HG03196 (cell line): ENCODE measurements at regions not wholly inside any gene's neighbourhood (a gene's known extent, or its start where the extent isn't known, plus 50 kb on each side); places are given as distances from the start of the nearest gene placed in this dataset.

Source experiments
- ATAC-seq: cut with Tn5 transposase; IDR thresholded peaks from one replicate; pipeline ENCODE4 v1.9.1; 2021; ENCODE audit not compliant: unreplicated experiment

DNA sequence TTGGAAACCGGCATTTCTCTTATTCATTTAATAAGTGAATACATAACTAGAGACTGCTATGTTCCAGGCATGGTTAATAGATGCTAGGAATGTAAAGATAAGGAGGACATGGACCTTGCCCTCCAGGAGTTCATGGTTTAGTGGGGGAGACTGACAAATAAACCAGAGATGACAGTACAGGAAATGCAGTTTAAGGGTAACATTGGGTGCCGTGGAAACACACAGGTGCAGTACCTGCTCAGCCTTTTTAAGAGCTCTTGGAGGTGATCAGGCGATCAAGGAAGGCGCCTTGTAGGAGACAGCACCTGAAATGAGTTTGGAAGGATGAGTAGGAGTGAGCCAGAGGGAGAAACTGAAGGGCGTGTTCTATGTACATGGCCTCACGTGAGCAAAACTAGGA is 145.8 kb downstream of the AASDH start:
- no peak for ATAC-seq

DNA sequence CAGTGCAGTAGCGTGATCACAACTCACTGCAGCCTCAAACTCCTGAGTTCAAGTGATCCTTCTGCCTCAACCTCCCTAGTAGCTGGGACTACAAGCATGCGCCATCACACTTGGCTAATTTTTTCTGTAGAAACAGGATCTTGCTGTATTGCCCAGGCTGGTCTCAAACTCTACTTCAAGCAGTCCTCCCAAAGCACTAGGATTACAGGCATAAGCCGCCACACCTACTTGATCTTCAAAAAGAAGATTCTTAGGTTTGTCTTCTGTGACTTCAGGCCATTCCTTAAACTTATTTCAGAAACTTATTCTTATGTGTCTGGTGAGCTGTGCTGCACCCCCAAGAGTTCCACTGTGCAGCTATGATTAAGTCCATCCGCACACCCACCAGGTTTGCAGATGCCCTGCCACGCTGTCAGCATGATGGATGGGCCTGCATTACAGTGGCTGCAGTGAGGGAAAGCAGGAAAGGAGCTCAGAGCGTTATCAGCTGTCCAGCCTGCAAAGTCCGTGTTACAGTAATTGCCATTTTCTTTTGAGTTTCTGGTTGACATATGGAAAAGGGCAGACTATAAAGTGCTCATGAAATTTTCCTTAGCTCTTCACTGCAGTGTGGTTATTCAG is 146.6 kb downstream of the AASDH start:
- no peak for ATAC-seq

DNA sequence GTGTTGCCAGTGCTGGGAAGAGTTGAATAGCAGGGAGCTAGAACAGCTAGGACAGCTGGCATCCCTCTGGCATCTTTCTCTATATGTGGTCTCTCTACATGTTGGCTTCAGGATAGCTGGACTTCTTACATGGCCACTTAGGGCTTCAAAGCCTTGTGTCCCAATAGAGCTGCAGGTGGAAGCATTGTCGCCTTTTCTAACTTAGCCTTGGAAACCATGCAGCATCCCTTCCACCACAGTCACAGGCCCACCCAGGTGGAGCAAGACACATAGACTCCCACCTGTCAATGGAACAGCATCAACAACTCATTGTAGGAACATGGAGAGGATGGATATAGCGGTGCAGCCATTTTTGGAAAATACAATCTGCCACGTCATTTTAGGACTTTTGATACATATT is 149.0 kb downstream of the AASDH start:
- ATAC-seq = no peak

DNA sequence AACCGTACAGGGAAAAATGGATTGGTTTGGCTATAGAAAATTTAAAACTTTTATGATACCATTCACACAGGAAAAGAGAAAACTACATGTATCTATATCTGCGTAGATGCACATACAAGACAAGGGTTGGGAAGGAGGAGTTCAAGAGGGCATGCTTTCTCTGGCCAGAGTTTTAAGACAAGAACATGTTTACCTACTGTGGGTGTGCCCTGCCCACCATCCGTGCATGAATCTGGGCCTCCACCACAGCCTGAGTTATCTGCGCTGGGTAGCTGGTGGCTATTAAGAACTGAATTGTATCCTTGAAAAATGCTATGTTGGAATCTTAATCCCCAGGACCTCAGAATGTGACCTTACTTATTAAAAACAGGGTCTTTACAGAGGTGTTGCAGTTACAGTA is 151.6 kb downstream of the AASDH start:
- no peak for ATAC-seq

DNA sequence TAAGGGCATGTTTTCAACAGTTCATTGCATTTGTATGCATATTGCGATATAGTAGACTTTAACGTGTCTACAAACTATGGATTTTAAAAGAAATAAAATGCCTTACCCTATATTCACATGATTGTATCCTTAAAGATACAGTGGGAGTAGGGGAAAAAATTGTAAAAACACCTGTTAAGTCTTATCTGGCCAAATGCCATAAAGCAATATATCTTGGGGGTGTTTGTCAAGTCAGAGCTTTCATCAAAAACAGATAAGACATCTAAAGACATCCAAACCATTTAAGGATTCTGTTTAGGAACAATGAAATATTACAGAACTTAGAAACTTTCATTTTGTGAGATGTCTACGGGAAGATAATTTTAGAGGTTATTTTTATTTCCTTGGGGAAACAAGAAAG is 152.3 kb downstream of the AASDH start:
- ATAC-seq = no peak

DNA sequence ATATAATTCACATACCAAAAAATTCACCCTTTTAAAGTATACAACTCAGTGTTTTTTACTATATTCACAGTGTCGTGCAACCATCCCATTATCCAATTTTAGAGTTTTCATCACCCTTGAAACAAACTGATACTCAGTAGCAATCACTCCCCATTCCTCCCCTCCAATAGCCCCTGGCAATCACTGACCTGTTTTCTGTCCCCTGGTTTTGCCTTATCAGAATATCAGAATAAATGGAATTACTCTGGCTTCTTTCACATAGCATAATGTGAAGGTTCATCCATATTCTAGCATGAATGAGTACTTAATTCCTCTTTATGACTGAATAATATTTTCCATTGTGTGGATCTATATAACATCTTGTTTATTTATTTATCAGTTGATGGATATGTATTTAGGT is 153.2 kb downstream of the AASDH start:
- ATAC-seq = no peak

DNA sequence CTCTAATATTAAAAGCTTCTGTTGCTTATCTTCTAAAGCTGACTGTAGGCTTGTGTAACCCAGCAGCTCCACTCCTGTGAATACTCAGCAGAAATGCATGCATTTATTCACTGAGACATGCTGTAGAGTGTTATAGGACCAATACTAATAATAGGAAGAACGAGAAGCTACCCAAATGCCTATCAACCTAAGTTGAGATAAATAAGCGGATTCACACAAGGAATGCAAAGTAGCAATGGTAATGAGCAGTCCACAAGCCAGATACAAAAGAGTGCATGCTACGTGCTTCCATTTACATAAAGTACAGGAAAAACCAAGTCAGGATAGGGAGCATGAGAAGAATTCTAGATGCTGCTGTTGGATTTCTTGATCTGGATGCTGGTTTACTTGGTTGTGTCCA is 155.9 kb downstream of the AASDH start:
- ATAC-seq = no peak

DNA sequence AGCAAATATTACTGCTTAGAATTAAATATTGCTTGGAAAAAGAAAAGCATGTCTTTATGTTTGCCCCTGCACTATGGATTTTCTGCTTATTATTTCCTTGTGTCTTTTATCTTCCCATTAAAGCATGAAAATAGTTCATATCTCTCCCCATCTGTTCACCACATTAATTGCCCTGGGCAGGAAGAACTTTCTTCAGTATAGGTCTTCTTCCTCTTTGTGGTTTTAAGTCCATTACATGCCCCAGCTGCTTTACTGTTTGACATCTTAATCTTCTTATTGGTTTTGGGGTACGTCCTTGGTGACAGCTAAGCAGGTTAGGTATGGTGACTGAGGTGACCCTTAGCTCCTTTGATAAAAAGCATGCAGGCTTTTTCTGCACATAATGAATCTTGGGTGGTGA is 157.3 kb downstream of the AASDH start:
- no peak for ATAC-seq

DNA sequence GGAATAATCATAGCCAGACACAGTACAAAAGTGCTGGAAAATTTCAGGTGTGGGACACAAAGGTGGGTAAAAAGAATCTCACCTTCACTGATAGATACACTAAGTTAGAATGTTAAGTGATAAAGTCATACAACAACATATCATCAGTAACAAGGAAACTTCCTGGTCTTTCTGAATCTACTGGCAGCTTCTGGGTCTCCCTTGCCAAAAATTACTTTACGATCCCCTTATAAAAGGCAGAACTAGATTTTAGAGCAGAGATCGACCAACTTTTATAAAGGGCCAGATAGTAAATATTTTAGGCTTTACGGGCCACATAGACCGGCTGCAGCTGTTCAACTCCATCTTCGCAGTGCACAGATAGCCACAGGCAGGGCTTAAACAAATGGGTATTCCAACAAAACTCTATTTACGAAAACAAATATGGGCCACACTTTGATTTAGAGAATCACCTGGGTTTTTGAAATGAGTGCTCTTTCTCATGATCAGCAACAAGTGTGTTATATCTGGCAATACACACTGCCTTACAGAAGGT is 159.9 kb downstream of the AASDH start:
- ATAC-seq = no peak

DNA sequence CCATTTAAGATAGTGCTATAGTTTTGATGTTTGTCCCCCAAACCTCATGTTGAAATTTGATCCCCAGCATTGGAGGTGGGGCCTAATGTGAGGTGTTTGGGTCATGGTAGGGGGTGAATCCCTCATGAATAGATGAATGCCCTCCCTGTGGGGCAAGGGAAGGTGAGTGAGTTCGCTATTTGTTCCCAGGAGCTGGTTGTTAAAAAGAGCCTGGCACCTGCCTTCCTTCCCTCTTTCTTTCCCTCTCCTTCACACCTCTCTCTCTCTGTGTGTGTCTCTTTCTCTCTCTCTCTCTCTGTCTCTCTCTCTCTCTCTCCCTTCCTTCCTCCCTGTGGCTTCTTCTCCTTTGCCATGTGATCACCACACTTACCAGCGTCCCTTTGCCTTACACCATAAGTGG is 160.7 kb downstream of the AASDH start:
- no peak for ATAC-seq

DNA sequence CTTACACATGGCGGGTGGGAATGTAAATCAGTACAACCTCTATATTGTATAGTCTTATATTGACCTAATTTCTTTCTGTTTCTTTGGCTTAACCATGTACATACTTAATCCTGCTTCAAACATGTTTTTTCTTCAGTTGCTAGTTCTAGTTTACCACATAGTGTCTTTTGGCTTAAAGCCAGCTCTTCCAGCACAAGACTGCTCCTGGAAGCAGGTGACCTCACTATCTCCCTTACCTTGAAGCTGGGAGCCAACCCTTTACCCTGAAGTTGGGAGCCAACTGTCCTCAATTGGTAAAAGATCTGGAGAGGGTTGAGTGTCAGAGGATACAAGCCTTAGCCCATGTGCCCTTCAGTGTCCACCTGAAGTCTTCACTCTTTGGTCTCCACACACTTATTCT is 162.7 kb downstream of the AASDH start:
- ATAC-seq = no peak

DNA sequence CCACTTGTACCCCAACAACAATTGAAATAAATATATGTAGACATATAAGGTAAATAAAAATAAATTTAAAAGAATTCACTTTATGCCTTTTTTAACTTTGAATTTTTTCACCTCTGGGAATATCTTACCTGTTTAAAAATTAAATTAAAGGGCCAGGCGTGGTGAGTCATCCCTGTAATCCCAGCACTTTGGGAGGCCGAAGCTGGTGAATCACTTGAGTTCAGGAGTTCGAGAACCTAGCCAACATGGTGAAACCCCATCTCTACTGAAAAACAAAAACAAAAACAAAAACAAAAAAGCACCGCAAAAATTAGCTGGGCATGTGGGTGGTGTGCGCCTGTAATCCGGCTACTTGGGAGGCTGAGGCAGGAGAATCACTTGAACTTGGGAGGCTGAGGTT is 164.8 kb downstream of the AASDH start:
- no peak for ATAC-seq

DNA sequence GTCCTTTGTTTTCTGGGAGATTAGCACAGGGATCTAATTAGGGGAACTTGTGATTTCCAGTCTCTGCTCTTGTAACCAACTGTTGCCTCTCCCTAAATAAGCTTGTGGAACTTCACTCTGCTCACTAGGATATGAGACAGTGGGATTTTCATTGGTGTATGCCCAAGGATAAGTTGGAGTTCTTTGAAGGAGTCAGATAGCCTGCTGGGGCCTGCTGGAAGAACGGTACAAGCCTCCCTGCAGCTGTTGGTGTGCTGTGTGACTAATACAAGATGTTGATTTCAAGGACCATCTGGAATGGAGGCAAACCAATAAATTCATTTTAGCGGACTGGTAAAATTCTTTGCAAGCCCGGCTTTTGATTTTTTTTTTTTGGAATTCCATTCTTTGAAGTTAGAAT is 167.0 kb downstream of the AASDH start:
- ATAC-seq = no peak

DNA sequence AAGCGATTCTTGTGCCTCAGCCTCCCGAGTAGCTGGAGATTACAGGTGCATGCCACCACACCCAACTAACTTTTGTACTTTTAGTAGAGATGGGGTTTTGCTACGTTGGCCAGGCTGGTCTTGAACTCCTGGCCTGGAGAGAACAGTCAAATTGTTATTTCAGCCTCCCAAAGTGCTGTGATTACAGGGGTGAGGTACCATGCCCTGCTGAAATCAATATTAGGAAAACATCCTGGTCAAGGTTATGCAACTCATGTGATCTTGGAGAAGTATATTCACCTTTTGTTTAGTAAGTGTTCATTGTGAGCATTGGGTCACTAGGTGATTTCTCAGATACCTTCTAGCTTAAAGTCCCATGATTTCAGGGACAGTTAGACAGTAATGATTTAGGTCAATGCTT is 167.8 kb downstream of the AASDH start:
- ATAC-seq = no peak

DNA sequence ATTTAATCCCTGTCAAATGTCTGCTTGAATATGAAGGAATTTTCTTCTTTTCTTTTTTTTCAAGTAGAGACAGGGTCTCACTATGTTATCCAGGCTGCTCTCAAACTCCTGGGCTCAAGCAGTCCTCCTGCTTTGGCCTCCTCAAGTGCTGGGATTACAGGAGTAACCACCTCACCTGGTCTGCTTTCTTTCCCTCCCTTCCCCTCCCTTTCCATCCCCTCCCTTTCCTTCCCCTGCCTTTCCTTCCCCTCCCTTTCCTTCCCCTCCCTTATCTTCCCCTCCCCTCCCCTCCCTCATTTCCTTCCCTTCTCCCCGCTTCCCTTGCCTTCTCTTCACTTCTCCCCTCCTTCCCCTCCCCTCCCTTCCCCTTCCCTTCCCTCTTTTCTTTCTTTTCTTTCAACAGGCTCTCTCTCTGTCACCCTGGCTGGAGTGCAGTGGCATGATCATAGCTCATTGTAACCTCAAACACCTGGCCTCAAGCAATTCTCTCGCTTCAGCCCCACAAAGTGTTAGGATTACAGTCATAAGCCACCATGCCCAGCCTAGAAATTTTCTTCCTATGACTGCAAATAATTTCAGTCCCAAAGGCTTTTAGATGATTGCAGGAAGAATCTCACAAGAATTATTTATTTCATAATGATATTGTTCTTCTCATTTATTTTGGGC is 168.9 kb downstream of the AASDH start:
- ATAC-seq = no peak

DNA sequence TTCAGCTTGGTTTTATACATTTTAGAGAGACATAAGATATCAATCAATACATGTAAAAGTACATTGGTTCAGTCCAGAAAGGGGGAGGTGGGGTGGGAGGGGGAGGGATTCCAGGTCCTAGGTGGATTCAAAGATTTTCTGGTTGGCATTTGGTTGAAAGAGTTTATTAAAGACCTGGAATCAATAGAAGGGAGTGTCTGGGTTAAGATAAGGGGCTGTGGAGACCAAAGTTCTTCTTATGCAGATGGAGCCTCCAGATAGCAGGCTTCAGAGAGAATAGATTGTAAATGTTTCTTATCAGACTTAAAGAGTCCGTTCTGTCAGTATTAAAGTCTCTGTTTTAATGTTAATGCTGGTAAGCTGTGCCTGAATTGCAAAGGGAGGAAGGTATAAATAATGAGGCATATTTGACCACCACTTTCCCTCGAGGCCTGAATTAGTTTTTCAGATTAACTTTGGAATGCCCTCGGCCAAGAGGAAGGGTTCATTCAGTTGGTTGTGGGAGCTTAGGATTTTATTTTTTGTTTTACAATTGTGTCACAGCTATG is 169.9 kb downstream of the AASDH start:
- ATAC-seq = no peak

DNA sequence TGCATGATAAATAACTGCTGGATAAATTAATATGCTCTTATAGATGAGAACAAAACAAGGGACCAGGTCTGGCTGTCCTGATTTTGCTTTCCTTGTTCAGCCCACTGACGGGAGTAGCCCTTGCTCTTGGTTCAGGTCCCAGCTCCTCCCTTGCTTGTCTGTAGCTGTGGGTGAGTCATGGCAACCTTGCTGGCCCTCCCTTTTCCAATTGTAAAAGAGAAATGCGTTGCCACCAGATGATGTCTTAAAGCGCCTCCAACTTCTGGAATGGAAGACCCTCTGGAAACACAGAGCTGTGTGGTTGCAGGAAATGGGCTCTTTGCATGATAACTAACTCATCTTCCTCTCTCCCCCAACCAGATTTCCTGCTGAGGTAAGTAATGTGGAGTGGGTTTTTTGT is 171.4 kb downstream of the AASDH start:
- no peak for ATAC-seq

DNA sequence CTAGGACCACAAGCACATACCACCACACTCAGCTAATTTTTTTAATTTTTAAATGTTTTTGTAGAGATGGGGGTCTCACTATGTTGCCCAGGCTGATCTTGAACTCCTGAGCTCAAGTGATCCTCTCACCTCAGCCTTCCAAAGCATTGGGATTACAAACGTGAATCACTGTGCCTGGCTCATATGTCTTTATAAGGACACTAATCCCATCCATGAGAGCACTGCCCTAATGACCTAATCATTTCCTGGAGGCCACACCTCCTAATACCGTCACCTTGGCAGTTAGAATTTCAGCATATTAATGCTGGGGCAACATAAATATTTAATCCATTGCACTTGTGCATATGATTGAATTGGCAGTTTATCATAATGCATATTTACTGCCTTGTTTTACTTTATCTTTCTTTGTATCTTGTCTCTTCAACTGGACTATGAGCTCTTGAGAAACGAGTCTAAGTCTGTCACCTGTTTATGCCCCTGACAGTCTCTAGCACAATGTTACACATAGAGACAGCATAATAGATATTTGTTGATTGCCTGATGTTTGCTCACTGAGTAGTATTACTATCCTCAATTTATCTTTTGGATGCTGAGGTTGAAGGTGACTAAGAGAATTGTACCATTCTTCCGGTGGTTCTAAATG is 172.0 kb downstream of the AASDH start:
- ATAC-seq = no peak

DNA sequence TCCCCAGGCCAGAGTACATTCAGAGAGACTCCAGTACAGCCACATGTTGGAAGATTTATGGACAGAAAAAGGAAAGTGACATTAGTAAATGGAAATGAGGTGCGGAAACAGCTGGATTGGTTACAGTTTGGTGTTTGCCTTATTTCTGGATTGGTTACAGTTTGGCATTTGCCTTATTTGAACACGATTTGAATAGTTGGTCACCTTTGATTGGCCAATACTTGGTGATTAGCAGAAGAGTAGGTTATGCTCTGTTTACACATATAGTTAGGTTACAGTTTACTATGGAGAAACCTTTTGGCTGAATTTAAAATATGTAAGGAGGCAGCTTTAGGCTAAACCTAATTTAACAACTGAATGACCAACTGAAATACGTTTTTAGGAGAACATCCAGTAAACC is 173.7 kb downstream of the AASDH start:
- ATAC-seq = no peak

DNA sequence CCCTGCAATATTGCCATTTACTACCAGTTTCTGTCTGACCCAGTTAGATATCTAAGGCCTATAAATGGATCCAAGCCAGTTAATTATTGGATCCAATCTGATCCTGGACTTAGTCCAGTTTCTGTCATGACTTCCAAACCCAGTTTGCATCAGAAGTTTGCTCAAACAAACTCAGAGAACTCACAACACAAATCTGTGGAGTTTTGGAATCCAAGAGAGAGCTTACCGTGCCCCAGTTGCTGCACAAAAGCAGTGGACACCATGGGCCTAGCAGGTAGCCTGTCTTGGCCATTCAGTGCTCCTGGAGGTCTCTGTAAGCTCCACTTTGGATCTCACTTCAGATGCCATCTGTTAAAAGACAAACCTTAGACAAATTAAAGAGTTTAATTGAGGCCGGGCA is 174.5 kb downstream of the AASDH start:
- ATAC-seq = no peak

DNA sequence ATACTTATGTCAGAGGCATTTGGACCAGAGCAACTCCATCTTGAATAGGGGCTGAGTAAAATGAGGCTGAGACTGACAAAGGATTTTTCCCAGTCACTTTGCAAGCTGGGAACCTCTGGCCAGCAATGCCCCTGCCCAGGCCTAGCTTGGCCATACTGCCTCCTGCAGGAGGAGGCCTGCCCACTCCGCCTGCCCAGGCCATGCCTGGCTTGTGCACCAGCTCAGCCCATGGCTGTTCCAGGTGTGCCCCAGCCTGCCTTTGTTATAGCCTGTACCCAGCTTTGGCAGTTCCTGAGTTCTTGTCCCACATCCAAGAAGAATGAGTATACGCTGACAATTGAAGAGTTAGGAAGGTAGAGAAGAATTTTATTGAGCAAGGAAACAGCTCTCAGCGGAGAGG is 176.1 kb downstream of the AASDH start:
- ATAC-seq = no peak

DNA sequence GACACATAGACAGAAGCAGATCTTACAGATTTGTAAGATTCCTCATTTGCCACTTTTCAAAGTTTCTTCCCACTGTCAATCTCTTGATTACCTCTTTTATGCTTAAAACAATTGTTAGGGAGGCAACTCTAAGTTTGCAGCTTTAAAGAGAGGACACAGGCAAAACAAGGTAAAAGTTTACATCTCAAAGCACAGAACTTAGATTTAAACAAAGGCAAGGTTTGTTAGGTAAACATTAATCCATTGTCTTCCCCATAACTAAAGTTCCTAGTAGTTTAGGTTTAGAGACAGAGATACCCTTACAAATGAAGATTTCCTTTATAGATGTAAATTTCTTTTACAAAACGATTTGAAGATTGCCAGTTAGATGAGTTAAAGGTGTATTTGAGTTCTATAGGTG is 176.9 kb downstream of the AASDH start:
- ATAC-seq = no peak
